ENCODE measurements at regions not wholly inside any gene's neighbourhood (a gene's known extent, or its start where the extent isn't known, plus 50 kb on each side); places are given as distances from the start of the nearest gene placed in this dataset.

- TF ChIP-seq CTCF (IDR thresholded peaks at IDR 0.05) (no peak), POLR2A (IDR thresholded peaks at IDR 0.05) (no peak)
Observed at GRCh38 chr17:14458724-14459123, 157.8 kb downstream of the HS3ST3B1 start.
